CD14-positive monocyte (primary cell): ENCODE measurements at regions not wholly inside any gene's neighbourhood (a gene's known extent, or its start where the extent isn't known, plus 50 kb on each side); places are given as distances from the start of the nearest gene placed in this dataset.
"Not testable (repeated sequence)": the region's sequence is repeated elsewhere in the genome, so short reads cannot be mapped to it uniquely, and the experiment has no call there.

Experiments used
- DNase-seq, 3 donors: peaks; one replicate each; pipeline ENCODE4 v3.0.0-alpha.2; 2011 to 2022
- H2AFZ ChIP-seq: 2 replicates; pipeline ENCODE4 v1.6.0; 2012; ENCODE audit warnings: mild to moderate bottlenecking, low read depth, low read length, inconsistent platforms; ENCODE audit not compliant: insufficient read depth, poor library complexity, severe bottlenecking
- H3K27ac ChIP-seq, 2 donors: 1 replicate in 1 of 2; 2 replicates in 1 of 2; pipeline ENCODE4 v1.5.1; 2012 to 2013; ENCODE audit warnings: low read length in 2 of 2, control low read depth in 1 of 2, inconsistent platforms in 1 of 2, low read depth in 1 of 2, mild to moderate bottlenecking in 1 of 2
- H3K27me3 ChIP-seq, 2 donors: one replicate each; pipeline versions ENCODE4 v1.6.0 to v1.6.1; 2011 to 2013; ENCODE audit warnings: low read length in 2 of 2; ENCODE audit not compliant: control insufficient read depth in 2 of 2, insufficient read depth in 2 of 2
- H3K36me3 ChIP-seq, 2 donors: replicated peaks in 1 of 2; 1 replicate in 1 of 2; 2 replicates in 1 of 2; pipeline versions ENCODE4 v1.5.1 to v1.6.1; 2012 to 2013; ENCODE audit warnings: low read length in 2 of 2, control low read depth in 1 of 2, inconsistent platforms in 1 of 2, mild to moderate bottlenecking in 1 of 2; ENCODE audit not compliant: insufficient read depth in 2 of 2, control insufficient read depth in 1 of 2
- H3K4me1 ChIP-seq, 2 donors: 1 replicate in 1 of 2; 2 replicates in 1 of 2; pipeline versions ENCODE4 v1.5.1 to v1.6.1; 2012 to 2013; ENCODE audit warnings: low read length in 2 of 2, control low read depth in 1 of 2, inconsistent platforms in 1 of 2, mild to moderate bottlenecking in 1 of 2, moderate library complexity in 1 of 2; ENCODE audit not compliant: insufficient read depth in 2 of 2, control insufficient read depth in 1 of 2
- H3K4me2 ChIP-seq: replicated peaks from 2 replicates; pipeline ENCODE3; 2012; ENCODE audit warnings: low read length, moderate library complexity, mild to moderate bottlenecking; ENCODE audit not compliant: poor library complexity, severe bottlenecking; ENCODE audit errors: extremely low read depth
- H3K4me3 ChIP-seq, 3 experiments: fragments of 200-600 bp in 1 of 3; sonication (generic) in 1 of 3; replicated peaks in 1 of 3; 1 replicate in 2 of 3; 2 replicates in 1 of 3; pipeline ENCODE4 v1.5.1; 2011 to 2013; ENCODE audit warnings: low read length in 3 of 3, mild to moderate bottlenecking in 3 of 3, control low read depth in 2 of 3, low read depth in 2 of 3, inconsistent platforms in 1 of 3, moderate library complexity in 1 of 3
- H3K79me2 ChIP-seq: 2 replicates; pipeline ENCODE4 v1.6.0; 2012; ENCODE audit warnings: mild to moderate bottlenecking, control low read depth, inconsistent platforms, low read length, moderate library complexity; ENCODE audit not compliant: insufficient read depth
- H3K9ac ChIP-seq: 2 replicates; pipeline ENCODE4 v1.6.0; 2017; ENCODE audit warnings: low read length, mild to moderate bottlenecking; ENCODE audit not compliant: insufficient read depth, poor library complexity, severe bottlenecking
- H3K9me3 ChIP-seq, 2 donors: replicated peaks in 1 of 2; 1 replicate in 1 of 2; 2 replicates in 1 of 2; pipeline versions ENCODE4 v1.5.1 to v1.6.1; 2012 to 2013; ENCODE audit warnings: low read length in 2 of 2, control low read depth in 1 of 2; ENCODE audit not compliant: control insufficient read depth in 1 of 2, insufficient read depth in 1 of 2
- H4K20me1 ChIP-seq: 2 replicates; pipeline ENCODE4 v1.6.0; 2012; ENCODE audit warnings: mild to moderate bottlenecking, low read length, control low read depth, moderate library complexity; ENCODE audit not compliant: insufficient read depth
- H3K27ac Mint-ChIP-seq, 7 donors: one replicate each; pipeline ENCODE4 v1.8.0; 2020; ENCODE audit warnings: mild to moderate bottlenecking in 7 of 7, mixed read lengths in 7 of 7, moderate library complexity in 6 of 7, inconsistent platforms in 2 of 7
- H3K27me3 Mint-ChIP-seq, 3 donors: one replicate each; pipeline ENCODE4 v1.8.0; 2021 to 2022; ENCODE audit warnings: low read depth in 3 of 3, mild to moderate bottlenecking in 3 of 3, mixed read lengths in 3 of 3, moderate library complexity in 3 of 3, inconsistent platforms in 1 of 3
- H3K36me3 Mint-ChIP-seq, 2 donors: one replicate each; pipeline ENCODE4 v1.8.0; 2020; ENCODE audit warnings: mixed read lengths in 2 of 2, inconsistent platforms in 1 of 2, mild to moderate bottlenecking in 1 of 2
- H3K4me1 Mint-ChIP-seq: one replicate; pipeline ENCODE4 v1.8.0; 2020; ENCODE audit warnings: mild to moderate bottlenecking, mixed read lengths
- H3K4me3 Mint-ChIP-seq, 2 donors: one replicate each; pipeline ENCODE4 v1.8.0; 2020; ENCODE audit warnings: mild to moderate bottlenecking in 2 of 2, mixed read lengths in 2 of 2, moderate library complexity in 1 of 2
- H3K9me3 Mint-ChIP-seq, 7 donors: one replicate each; pipeline ENCODE4 v1.8.0; 2020 to 2022; ENCODE audit warnings: mixed read lengths in 7 of 7, mild to moderate bottlenecking in 6 of 7, moderate library complexity in 6 of 7, inconsistent platforms in 2 of 7
- WGBS: methylation state at CpG from one replicate; pipeline ENCODE4 v1.1.5; 2013; ENCODE audit warnings: missing lambda C conversion rate; ENCODE audit not compliant: insufficient coverage; 5-methylcytosine and 5-hydroxymethylcytosine counted together
- intact Hi-C, 2 donors: fragments of 100-400 bp; cut with micrococcal nuclease; formaldehyde crosslinking; loops; one replicate each; pipeline versions ENCODE4 v1.15.0 to v1.15.1; 2023
- TF ChIP-seq, protein P1 (sequence below): fragments of 200-600 bp; IDR thresholded peaks from one replicate; pipeline ENCODE4 v1.8.0; 2022; ENCODE audit warnings: antibody characterized with exemption, mild to moderate bottlenecking

DNA sequence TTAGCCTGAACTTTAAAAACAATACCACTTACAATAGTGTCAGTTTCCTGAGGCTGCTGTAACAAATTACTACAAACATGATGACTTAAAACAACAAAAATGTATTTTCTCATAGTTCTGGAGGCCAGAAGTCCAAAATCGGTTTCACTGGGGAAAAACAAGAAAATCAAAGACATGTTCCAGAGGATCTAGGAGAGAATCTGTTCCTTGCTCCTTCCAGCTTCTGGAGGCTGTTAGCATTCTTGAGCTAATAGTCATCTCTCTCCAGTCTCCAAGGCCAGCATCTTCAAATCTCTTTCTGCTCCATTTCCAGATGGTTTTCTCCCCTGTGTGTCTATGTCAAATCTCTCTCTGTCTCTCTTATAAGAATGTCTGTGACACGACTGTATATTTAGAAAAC lies 67.6 kb upstream of the TEAD1 start:
- TF ChIP-seq, protein P1, sequence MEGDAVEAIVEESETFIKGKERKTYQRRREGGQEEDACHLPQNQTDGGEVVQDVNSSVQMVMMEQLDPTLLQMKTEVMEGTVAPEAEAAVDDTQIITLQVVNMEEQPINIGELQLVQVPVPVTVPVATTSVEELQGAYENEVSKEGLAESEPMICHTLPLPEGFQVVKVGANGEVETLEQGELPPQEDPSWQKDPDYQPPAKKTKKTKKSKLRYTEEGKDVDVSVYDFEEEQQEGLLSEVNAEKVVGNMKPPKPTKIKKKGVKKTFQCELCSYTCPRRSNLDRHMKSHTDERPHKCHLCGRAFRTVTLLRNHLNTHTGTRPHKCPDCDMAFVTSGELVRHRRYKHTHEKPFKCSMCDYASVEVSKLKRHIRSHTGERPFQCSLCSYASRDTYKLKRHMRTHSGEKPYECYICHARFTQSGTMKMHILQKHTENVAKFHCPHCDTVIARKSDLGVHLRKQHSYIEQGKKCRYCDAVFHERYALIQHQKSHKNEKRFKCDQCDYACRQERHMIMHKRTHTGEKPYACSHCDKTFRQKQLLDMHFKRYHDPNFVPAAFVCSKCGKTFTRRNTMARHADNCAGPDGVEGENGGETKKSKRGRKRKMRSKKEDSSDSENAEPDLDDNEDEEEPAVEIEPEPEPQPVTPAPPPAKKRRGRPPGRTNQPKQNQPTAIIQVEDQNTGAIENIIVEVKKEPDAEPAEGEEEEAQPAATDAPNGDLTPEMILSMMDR: no peak
- no peaks in the 10 kb centered on the region for H4K20me1 ChIP-seq

DNA sequence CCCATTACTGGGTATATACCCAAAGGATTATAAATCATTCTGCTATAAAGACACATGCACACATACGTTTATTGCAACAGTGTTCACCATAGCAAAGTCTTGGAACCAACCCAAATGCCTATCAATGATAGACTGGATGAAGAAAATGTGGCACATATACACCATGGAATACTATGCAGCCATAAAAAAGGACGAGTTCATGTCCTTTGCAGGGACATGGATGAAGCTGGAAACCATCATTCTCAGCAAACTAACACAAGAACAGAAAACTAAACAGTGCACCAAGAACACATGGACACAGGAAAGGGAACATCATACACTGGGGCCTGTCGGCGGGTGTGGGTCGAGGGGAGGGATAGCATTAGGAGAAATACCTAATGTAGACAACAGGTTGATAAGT lies 65.5 kb upstream of the TEAD1 start:
- H2AFZ ChIP-seq, DNase-seq, H3K27ac ChIP-seq, H3K4me3 ChIP-seq, H3K79me2 ChIP-seq, intact Hi-C loops, H3K4me2 ChIP-seq, H3K4me1 ChIP-seq, H3K36me3 Mint-ChIP-seq, H3K4me1 Mint-ChIP-seq, H3K27me3 ChIP-seq, H3K27ac Mint-ChIP-seq, H3K36me3 ChIP-seq, H4K20me1 ChIP-seq, H3K9ac ChIP-seq, H3K4me3 Mint-ChIP-seq: not testable (repeated sequence)
- no CpG with 5 or more reads among the region's 5 CpGs for WGBS
- H3K27me3 Mint-ChIP-seq: peaks cover 0 to 12% (median 0%) of the 10 kb centered on the region in 3 donors
- H3K9me3 ChIP-seq: peaks cover 0 to 15% of the 10 kb centered on the region in 2 donors
- H3K9me3 Mint-ChIP-seq: peaks cover 7 to 20% (median 12%) of the 10 kb centered on the region in 7 donors

More for the DNA sequence above, 67.6 kb upstream of the TEAD1 start:
- Mint-ChIP-seq H3K4me1 (no peaks in the 10 kb centered on the region), H3K36me3 (no peaks in the 10 kb centered on the region), H3K27me3 (peaks cover 0 to 11% (median 0%) of the 10 kb centered on the region in 3 donors), H3K4me3 (no peak overlapping the region), H3K27ac (no peak overlapping the region), H3K9me3 (peaks cover 5 to 18% (median 11%) of the 10 kb centered on the region in 7 donors)
- H3K9ac ChIP-seq: no peak overlapping the region
- H3K4me2 ChIP-seq: no peak overlapping the region
- H3K79me2 ChIP-seq: no peaks in the 10 kb centered on the region
- H3K27me3 ChIP-seq: no peaks in the 10 kb centered on the region
- WGBS: 60% methylated on average over 1 of the region's 2 CpGs
- no peaks in the 10 kb centered on the region for H3K36me3 ChIP-seq
- H2AFZ ChIP-seq: no peak overlapping the region
- DNase-seq: no peak
- H3K27ac ChIP-seq: no peak overlapping the region
- H3K9me3 ChIP-seq: peaks cover 0 to 15% of the 10 kb centered on the region in 2 donors
- H3K4me1 ChIP-seq: no peaks in the 10 kb centered on the region
- H3K4me3 ChIP-seq: no peak overlapping the region
- intact Hi-C loops: no loop called here
